Suprapubic skin (tissue), 4 donors: ENCODE measurements at regions not wholly inside any gene's neighbourhood (a gene's known extent, or its start where the extent isn't known, plus 50 kb on each side); places are given as distances from the start of the nearest gene placed in this dataset.

Experiments
- DNase-seq, 2 donors: peaks; one replicate each; pipeline ENCODE4 v3.0.0-alpha.2; 2019; ENCODE audit warnings: low spot score in 2 of 2
- H3K27ac ChIP-seq: fragments of 200-600 bp; sonication (generic); one replicate; pipeline ENCODE4 v1.5.1; 2019
- H3K27me3 ChIP-seq: fragments of 200-600 bp; sonication (generic); one replicate; pipeline ENCODE4 v1.5.1; 2019
- H3K36me3 ChIP-seq: fragments of 200-600 bp; sonication (generic); one replicate; pipeline ENCODE4 v1.5.1; 2019
- H3K4me1 ChIP-seq: fragments of 200-600 bp; sonication (generic); one replicate; pipeline ENCODE4 v1.5.1; 2019
- H3K4me3 ChIP-seq: fragments of 200-600 bp; sonication (generic); one replicate; pipeline ENCODE4 v1.5.1; 2019; ENCODE audit warnings: mild to moderate bottlenecking
- H3K9me3 ChIP-seq: fragments of 200-600 bp; sonication (generic); one replicate; pipeline ENCODE4 v1.5.1; 2019
- EP300 ChIP-seq: sonication (generic); formaldehyde crosslinking; IDR thresholded peaks from one replicate; pipeline ENCODE4 v1.6.1; 2017; ENCODE audit warnings: antibody characterized with exemption
- POLR2A ChIP-seq, 2 donors: fragments of 450-650 bp; IDR thresholded peaks; one replicate each; pipeline ENCODE4 v1.6.1; 2017; ENCODE audit warnings: antibody characterized with exemption in 2 of 2, mild to moderate bottlenecking in 2 of 2, moderate library complexity in 2 of 2
- POLR2AphosphoS5 ChIP-seq, 3 donors: sonication (generic); formaldehyde crosslinking; IDR thresholded peaks; one replicate each; pipeline ENCODE4 v1.6.1; 2017; ENCODE audit warnings: antibody characterized with exemption in 3 of 3
- WGBS: methylation state at CpG from one replicate; pipeline ENCODE4 v1.1.5; 2018; 5-methylcytosine and 5-hydroxymethylcytosine counted together
- TF ChIP-seq, protein P1 (sequence below), 2 donors: fragments of 200-600 bp in 1 of 2; fragments of 450-650 bp in 1 of 2; sonication (generic) in 1 of 2; IDR thresholded peaks; one replicate each; pipeline ENCODE4 v1.5.1; 2016 to 2019; ENCODE audit warnings: antibody characterized with exemption in 2 of 2, mild to moderate bottlenecking in 1 of 2, moderate library complexity in 1 of 2

GRCh38 chr2:7963787-7964186 is 718.1 kb upstream of the ID2 start:
- Histone ChIP-seq H3K36me3 (no peaks in the 10 kb centered on the region), H3K4me1 (no peaks in the 10 kb centered on the region), H3K4me3 (no peak overlapping the region), H3K27ac (no peak overlapping the region), H3K9me3 (no peaks in the 10 kb centered on the region), H3K27me3 (no peaks in the 10 kb centered on the region)
- no peak for DNase-seq
- TF ChIP-seq, protein P1, sequence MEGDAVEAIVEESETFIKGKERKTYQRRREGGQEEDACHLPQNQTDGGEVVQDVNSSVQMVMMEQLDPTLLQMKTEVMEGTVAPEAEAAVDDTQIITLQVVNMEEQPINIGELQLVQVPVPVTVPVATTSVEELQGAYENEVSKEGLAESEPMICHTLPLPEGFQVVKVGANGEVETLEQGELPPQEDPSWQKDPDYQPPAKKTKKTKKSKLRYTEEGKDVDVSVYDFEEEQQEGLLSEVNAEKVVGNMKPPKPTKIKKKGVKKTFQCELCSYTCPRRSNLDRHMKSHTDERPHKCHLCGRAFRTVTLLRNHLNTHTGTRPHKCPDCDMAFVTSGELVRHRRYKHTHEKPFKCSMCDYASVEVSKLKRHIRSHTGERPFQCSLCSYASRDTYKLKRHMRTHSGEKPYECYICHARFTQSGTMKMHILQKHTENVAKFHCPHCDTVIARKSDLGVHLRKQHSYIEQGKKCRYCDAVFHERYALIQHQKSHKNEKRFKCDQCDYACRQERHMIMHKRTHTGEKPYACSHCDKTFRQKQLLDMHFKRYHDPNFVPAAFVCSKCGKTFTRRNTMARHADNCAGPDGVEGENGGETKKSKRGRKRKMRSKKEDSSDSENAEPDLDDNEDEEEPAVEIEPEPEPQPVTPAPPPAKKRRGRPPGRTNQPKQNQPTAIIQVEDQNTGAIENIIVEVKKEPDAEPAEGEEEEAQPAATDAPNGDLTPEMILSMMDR (IDR thresholded peaks at IDR 0.05): no peak
- WGBS: 95% methylated on average over 4 of the region's 4 CpGs

DNA sequence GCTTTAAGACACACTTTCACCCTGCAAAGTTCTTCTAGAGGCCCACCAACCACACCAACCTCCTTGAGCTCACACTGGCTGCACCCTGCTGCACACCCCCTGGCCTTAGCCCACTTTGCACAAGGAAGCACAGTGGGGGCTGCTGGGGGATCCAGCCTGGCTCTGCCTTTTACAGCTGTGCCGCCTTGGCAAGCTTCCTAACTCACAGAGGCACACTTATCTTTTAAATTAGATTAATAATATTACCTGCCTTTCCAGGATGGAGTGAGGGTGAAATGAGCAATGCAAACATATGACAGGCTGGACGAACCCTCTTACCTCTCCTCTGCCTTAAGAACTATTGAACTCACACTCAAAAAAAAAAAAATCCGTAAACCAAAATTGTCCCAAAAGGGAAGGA is 715.8 kb upstream of the ID2 start:
- TF ChIP-seq EP300 (no peak), POLR2AphosphoS5 (IDR thresholded peaks at IDR 0.05) (no peak), POLR2A (IDR thresholded peaks at IDR 0.05) (no peak)
- TF ChIP-seq, protein P1 (IDR thresholded peaks at IDR 0.05): no peak
- no peak overlapping the region for H3K4me3 ChIP-seq
- no peak overlapping the region for H3K27ac ChIP-seq
- DNase-seq: no peak
- H3K4me1 ChIP-seq: no peaks in the 10 kb centered on the region
- no peaks in the 10 kb centered on the region for H3K36me3 ChIP-seq
- H3K9me3 ChIP-seq: no peaks in the 10 kb centered on the region
- H3K27me3 ChIP-seq: no peaks in the 10 kb centered on the region
- WGBS: 77% methylated on average over 3 of the region's 3 CpGs

DNA sequence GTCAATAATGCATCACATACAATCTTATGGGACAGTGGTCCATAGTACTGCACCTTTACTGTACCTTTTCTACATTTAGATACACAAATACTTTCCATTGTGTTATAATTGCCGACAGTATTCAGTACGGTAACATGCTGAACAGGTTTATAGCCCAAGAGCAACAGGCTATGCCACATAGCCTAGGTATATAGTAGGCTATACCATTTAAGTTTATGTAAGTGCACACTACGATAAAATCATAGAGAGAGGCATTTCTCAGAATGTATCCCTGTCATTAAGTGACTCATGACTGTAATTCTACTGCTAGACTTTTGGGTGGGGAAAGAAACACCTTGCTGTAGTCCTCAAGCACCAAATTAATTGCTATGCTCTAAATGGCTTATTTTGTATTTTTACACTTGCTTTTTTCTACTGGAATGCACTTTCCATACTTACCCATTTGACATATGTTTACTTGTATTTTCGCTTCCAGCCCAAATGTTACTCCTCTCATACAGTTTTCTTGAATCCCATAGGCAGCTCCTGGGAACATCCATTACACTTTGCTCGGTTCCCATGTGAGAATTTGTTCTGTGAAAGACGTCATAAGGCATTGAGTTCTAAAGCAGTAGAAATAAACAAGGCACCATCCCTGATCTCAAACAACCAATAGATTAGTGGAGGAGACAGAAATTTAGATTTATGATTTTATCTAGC is 714.0 kb upstream of the ID2 start:
- Histone ChIP-seq H3K36me3 (no peaks in the 10 kb centered on the region), H3K4me3 (no peak overlapping the region), H3K27ac (no peak overlapping the region), H3K4me1 (no peaks in the 10 kb centered on the region), H3K27me3 (no peaks in the 10 kb centered on the region), H3K9me3 (no peaks in the 10 kb centered on the region)
- 80% methylated on average over 6 of the region's 6 CpGs for WGBS
- TF ChIP-seq EP300: no peak
- no peak for TF ChIP-seq POLR2AphosphoS5 (IDR thresholded peaks at IDR 0.05)
- TF ChIP-seq, protein P1 (IDR thresholded peaks at IDR 0.05): no peak
- TF ChIP-seq POLR2A (IDR thresholded peaks at IDR 0.05): no peak
- DNase-seq: no peak

- WGBS: 74% methylated on average over 10 of the region's 10 CpGs
- Histone ChIP-seq H3K4me3 (no peak overlapping the region), H3K9me3 (no peaks in the 10 kb centered on the region), H3K27me3 (no peaks in the 10 kb centered on the region), H3K4me1 (no peaks in the 10 kb centered on the region), H3K27ac (no peak overlapping the region), H3K36me3 (no peaks in the 10 kb centered on the region)
- TF ChIP-seq EP300 (no peak), POLR2A (IDR thresholded peaks at IDR 0.05) (no peak), POLR2AphosphoS5 (IDR thresholded peaks at IDR 0.05) (no peak)
- TF ChIP-seq, protein P1 (IDR thresholded peaks at IDR 0.05): no peak
- no peak for DNase-seq
Observed at GRCh38 chr2:7969756-7970515, 711.9 kb upstream of the ID2 start.

GRCh38 chr2:7971248-7971647 is 710.6 kb upstream of the ID2 start:
- Histone ChIP-seq H3K36me3 (no peaks in the 10 kb centered on the region), H3K4me1 (no peaks in the 10 kb centered on the region), H3K27me3 (no peaks in the 10 kb centered on the region), H3K9me3 (no peaks in the 10 kb centered on the region), H3K4me3 (no peak overlapping the region), H3K27ac (no peak overlapping the region)
- DNase-seq: no peak
- WGBS: 86% methylated on average over 2 of the region's 2 CpGs
- no peak for TF ChIP-seq EP300
- TF ChIP-seq POLR2A (IDR thresholded peaks at IDR 0.05): no peak
- no peak for TF ChIP-seq POLR2AphosphoS5 (IDR thresholded peaks at IDR 0.05)
- TF ChIP-seq, protein P1 (IDR thresholded peaks at IDR 0.05): no peak
